GM18517 (cell line): ENCODE measurements at regions not wholly inside any gene's neighbourhood (a gene's known extent, or its start where the extent isn't known, plus 50 kb on each side); places are given as distances from the start of the nearest gene placed in this dataset.

Experiments
- ATAC-seq: cut with Tn5 transposase; IDR thresholded peaks from one replicate; pipeline ENCODE4 v1.9.1; 2021; ENCODE audit warnings: mild to moderate bottlenecking, moderate library complexity; ENCODE audit not compliant: unreplicated experiment

DNA sequence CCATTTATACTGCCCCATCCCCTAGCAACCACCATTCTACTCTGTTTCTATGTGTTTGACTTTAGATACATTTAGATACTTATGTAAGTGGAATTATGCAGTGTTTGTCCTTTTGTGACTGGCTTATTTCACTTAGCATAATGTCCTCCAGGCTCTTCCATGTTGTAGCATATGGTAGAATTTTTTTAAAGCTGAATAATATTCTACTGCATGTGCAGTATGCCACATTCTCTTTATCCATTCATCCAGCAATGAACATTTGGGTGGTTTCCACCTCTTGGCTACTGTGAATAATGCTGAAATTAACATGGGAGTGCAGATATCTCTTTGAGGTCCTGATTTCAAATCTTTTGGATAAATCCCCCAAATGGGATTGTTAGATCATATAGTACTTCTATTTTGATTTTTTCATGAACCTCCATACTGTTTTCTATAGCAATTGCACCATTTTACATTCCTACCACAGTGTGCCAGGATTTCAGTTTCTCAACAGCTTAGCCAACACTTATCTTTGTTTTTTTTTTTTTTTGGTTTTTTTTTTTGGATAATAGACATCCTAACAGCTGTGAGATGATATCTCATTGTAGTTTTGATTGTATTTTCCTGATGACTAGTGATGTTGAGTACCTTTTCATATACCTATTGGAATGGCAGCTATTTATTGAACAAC is 105.9 kb upstream of the LNX1 start:
- no peak for ATAC-seq

GRCh38 chr4:53695540-53696463 is 104.5 kb upstream of the LNX1 start:
- ATAC-seq, result peak; percentile 81

DNA sequence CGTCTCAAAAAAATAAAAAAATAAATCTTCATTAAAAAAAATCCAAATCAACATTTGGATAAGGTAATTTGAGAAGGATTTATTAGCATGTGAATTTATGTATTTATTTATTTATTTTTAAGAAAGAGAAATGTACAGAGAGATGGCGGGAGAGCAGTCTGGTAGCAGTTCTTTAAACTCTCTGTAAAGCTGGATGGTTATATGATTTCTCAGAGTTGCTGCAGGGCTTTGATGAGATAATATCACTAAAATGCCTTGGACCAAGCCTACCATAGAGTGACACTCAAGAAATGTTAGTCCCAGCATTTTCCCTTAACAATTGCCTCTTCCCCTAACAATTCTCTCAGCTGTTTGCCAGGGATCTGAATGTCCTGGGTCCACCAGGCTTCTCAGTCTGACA is 103.4 kb upstream of the LNX1 start:
- no peak for ATAC-seq

GRCh38 chr4:53693909-53694308 is 102.6 kb upstream of the LNX1 start:
- ATAC-seq, result no peak

- no peak for ATAC-seq
These were observed 102.1 kb upstream of the LNX1 start for GRCh38 chr4:53693408-53693807.

DNA sequence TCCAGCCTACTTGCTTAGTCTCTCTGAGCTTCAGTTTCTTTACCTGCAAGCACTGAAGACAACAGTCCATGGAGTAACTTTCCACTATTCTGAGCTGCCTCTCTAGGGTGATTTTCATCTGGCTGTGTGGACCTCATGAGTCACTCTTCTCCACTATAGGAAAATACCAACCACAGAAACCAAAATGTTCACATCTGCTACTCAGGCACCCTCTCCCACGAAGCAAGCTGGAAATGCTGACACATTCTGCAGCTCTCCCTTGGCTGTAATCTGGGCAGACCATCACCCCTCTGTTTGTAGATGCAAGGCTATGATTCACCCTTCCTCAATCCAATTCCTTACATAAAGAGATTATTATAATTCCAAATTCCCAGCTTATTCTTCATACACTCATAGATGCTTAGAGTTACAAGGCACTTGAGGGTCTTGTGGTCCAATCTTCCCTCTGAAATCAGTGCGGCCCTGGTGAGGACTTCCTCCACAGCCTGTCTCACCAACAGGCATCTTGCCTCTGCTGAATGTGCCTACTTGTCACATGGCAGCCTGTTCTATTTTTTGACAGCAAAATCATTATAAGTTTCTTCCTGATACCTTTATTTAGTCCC is 97.0 kb upstream of the LNX1 start:
- ATAC-seq, result peak; percentile 95

DNA sequence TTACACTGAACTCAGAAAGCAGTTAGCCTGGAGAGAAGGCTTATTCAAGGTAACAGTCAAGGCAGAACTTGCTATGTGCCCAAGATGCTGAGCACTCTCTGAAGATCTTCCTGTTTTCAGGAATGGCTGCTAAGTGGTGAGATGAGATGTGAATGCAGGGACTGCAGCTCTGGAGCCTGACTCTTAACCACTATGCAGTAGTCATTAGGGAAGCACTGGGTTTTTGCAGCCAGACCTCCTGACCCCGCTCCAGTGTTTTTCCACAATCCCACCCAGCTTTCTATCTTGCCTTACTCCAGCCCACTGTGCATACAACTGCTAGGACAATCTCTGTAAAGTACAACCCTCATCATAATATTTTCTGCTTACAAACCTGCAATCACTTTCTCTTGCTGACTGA is 95.2 kb upstream of the LNX1 start:
- no peak for ATAC-seq

GRCh38 chr4:53684136-53685130 is 93.1 kb upstream of the LNX1 start:
- no peak for ATAC-seq

DNA sequence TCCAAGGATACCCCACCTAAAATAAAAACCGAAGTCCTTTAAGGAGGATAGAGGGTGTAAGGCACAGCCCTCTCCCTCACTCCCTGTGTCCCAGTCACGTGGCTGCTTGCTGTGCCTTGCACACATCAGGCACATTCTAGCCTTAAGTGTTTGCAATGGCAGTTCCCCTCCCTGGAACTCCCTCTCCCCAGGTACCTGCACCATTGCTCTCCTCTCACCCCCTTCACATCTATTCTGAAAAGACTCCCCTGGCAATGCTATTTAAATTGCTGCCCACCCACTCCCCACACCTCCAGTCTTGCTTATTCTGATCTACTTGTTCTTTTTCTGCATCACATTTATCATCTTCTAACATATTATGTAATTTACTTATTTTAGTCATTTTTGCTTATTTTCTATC is 91.6 kb upstream of the LNX1 start:
- ATAC-seq, result no peak

DNA sequence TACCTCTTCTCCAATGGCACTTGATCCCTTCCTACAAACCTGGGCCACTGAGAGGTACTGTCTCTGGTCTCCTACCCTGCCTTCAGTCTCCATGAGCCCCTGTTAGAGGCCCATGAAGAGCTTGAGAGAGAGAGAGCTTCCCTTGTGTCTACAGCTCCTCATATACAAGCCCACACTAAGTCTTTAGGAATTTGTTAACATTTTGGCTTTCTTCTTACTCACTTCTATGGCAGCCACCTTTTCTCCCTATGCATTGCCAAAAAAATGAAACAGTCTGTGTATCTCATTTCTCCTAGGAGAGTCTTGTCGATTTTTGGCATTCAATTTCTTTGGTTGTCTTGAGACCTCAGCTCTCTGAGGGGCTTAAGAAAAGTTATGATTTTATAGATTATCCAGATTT is 90.9 kb upstream of the LNX1 start:
- no peak for ATAC-seq

GRCh38 chr4:53680598-53680997 is 89.3 kb upstream of the LNX1 start:
- ATAC-seq, result no peak

DNA sequence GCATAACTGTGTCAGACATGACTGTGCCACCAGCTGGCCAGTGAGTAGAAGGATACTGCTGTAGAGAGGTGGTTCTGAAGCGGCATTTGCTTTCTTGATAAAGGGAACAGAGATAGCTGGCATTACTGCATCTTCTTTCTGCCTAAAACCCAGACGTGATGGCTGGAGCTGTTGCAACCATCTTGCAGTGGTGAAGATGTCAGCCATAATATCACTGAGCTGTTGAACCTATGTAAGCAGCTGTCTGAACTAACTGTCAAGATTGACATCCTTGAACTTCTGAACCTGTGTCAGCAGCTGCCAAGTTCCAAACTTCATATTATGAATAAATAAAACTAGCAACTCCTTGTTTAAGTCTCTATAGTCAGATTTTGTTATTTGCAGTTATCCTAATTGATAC is 88.9 kb upstream of the LNX1 start:
- no peak for ATAC-seq

GRCh38 chr4:53676402-53676871 is 85.2 kb upstream of the LNX1 start:
- no peak for ATAC-seq

DNA sequence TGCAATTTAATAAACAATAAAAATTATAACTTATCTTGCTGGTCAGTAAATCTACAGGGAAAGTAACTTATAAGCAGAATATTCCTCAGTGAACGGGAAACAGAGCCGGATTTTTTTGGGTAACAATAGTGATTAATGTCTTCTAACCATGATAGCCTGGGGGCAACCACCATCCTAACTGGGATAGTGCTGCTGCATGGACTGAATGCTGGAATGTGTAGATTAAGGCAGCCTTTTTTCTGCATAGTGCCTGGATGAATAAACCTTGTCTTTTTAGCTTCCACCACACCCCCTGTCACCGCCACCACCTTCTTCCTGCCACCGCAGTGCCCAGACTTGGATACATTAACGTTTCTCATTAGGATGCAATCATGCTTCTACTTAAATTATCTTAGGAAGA is 83.6 kb upstream of the LNX1 start:
- no peak for ATAC-seq

DNA sequence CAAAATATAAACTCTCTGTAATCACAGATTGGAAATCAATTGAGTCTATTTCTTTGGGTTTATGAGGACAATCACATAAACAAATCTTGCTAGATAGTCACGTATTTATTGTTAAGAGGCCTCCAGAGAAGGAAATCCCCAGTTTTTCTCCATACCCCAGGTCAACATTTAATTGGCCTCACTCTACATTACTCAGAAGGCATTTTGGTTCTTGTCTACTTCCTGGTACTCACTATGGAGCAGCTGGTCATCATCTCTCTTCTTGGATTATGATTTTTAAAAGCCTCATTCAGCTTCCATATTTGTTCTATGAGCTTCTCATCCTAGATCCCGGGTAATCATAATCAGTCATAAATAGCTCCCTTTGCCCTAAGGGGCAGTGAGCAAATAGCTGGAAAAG is 81.6 kb upstream of the LNX1 start:
- no peak for ATAC-seq

GRCh38 chr4:53671757-53672156 is 80.5 kb upstream of the LNX1 start:
- no peak for ATAC-seq

DNA sequence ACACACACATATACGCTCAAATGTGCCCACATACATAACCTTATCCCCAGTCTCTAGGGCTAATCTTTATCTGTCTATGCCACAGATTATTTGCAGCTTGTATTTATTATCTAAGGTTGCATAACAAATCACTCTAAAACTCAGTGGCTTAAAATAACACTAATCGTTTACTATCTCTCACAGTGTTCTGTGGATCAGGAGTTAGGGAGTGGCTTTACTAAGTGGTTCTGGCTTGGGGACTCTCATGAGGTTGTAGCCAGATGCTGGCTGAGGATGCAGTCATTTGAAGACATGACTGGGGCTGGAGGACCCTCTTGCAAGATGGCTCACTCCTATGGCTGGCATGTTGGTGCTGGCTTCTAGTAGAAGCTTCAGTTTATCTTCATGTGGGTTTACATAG is 68.5 kb upstream of the LNX1 start:
- ATAC-seq, result no peak

- no peak for ATAC-seq
These were observed 67.8 kb upstream of the LNX1 start for GRCh38 chr4:53659112-53659511.

- no peak for ATAC-seq
These were observed 66.7 kb upstream of the LNX1 start for GRCh38 chr4:53658029-53658428.

DNA sequence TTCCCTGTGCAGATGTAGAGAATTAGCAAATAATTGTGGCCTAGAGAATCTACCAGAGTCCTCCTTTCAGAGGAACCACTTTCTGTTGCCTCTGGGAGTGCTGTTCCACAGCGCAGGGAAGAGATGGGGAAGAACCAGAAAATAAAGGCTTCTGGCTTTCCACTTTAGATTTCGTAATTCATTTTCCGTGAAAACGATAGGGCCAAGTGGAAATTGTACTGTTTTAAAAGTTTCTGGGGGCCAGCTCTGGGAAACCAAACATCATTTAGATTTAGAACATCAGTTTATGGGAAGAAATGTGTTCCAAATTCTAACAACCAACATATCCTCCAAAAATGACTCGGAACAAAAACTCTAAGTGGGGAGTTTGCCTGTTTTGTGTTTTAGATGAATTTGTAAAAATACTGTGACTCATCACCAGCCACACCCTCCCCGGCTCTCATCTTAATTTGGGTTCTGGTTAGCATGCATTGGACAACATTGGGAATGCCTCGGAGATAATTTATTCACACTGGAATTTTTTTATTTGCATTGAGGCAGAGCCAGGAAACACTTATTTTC is 65.2 kb upstream of the LNX1 start:
- ATAC-seq, result no peak
